ENCODE measurements at regions not wholly inside any gene's neighbourhood (a gene's known extent, or its start where the extent isn't known, plus 50 kb on each side); places are given as distances from the start of the nearest gene placed in this dataset.

- TF ChIP-seq USF1 (CRISPR knock-in tag; IDR thresholded peaks at IDR 0.05) (no peak), CTCF (IDR thresholded peaks at IDR 0.05) (no peak), USF2 (CRISPR knock-in tag; IDR thresholded peaks at IDR 0.05) (no peak), CREB1 (CRISPR knock-in tag; IDR thresholded peaks at IDR 0.05) (no peak), SP1 (CRISPR knock-in tag; conservative IDR thresholded peaks at IDR 0.05) (no peak), IRF1 (CRISPR knock-in tag; IDR thresholded peaks at IDR 0.05) (no peak), ZNF317 (CRISPR knock-in tag; IDR thresholded peaks at IDR 0.05; ENCODE audit: borderline replicate concordance, low read depth) (no peak), E2F4 (CRISPR knock-in tag; IDR thresholded peaks at IDR 0.05; ENCODE audit: borderline replicate concordance, low read depth) (no peak), GABPB1 (CRISPR knock-in tag; IDR thresholded peaks at IDR 0.05) (no peak), FOXK1 (CRISPR knock-in tag; IDR thresholded peaks at IDR 0.05) (no peak), ATF2 (CRISPR knock-in tag; IDR thresholded peaks at IDR 0.05; ENCODE audit: borderline replicate concordance, low read depth) (no peak), ESRRA (CRISPR knock-in tag; IDR thresholded peaks at IDR 0.05; ENCODE audit: borderline replicate concordance) (no peak), TEAD4 (CRISPR knock-in tag; IDR thresholded peaks at IDR 0.05) (no peak)
Measured at GRCh38 chr15:94840794-94841783, 609.7 kb downstream of the MCTP2 start.
